IPS-15b (cell line): ENCODE measurements at regions not wholly inside any gene's neighbourhood (a gene's known extent, or its start where the extent isn't known, plus 50 kb on each side); places are given as distances from the start of the nearest gene placed in this dataset.

ENCODE experiments used
- H3K27me3 ChIP-seq: one replicate; pipeline ENCODE4 v1.6.1; 2013; ENCODE audit warnings: low read length; ENCODE audit not compliant: control insufficient read depth, insufficient read depth
- H3K36me3 ChIP-seq: one replicate; pipeline ENCODE4 v1.6.1; 2013; ENCODE audit warnings: low read length; ENCODE audit not compliant: control insufficient read depth, insufficient read depth
- H3K4me1 ChIP-seq: one replicate; pipeline ENCODE4 v1.6.1; 2013; ENCODE audit warnings: mild to moderate bottlenecking, low read length; ENCODE audit not compliant: control insufficient read depth, insufficient read depth
- H3K4me3 ChIP-seq: one replicate; pipeline ENCODE4 v1.5.1; 2013; ENCODE audit warnings: low read depth, low read length
- H3K9ac ChIP-seq: one replicate; pipeline ENCODE4 v1.6.1; 2013; ENCODE audit warnings: low read depth, mild to moderate bottlenecking, low read length
- H3K9me3 ChIP-seq: one replicate; pipeline ENCODE4 v1.6.1; 2013; ENCODE audit warnings: mild to moderate bottlenecking, low read length; ENCODE audit not compliant: control insufficient read depth, insufficient read depth

- peaks cover 19% of the 10 kb centered on the region for H3K4me1 ChIP-seq
- H3K27me3 ChIP-seq: peaks cover 4% of the 10 kb centered on the region
- no peak overlapping the region for H3K9ac ChIP-seq
- H3K36me3 ChIP-seq: no peaks in the 10 kb centered on the region
- H3K4me3 ChIP-seq: no peak overlapping the region
- no peaks in the 10 kb centered on the region for H3K9me3 ChIP-seq
These were observed 82.6 kb upstream of the CNTNAP4 start for GRCh38 chr16:76194616-76195015.

DNA sequence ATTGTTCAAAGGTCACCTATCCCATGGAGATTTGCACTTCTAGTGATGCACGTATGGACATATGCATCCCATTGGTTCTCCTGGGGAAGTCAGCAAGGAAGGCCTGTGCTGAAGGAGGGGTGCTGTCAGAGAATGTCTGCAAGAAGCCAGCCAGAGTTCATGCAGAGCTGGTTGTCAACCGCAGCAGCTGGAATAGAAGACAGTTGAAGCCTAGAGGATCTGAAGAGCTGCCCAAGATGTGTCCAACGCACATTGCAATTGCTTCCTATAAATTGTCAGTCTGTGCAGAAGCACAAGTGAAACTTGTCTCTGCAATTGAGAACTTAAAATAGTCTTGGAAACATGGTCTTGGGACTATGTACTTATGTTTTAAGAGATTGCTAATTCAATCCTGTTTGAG, 82.1 kb upstream of the CNTNAP4 start:
- no peaks in the 10 kb centered on the region for H3K9me3 ChIP-seq
- H3K27me3 ChIP-seq: peaks cover 4% of the 10 kb centered on the region
- peaks cover 21% of the 10 kb centered on the region for H3K4me1 ChIP-seq
- no peak overlapping the region for H3K4me3 ChIP-seq
- no peak overlapping the region for H3K9ac ChIP-seq
- H3K36me3 ChIP-seq: no peaks in the 10 kb centered on the region

DNA sequence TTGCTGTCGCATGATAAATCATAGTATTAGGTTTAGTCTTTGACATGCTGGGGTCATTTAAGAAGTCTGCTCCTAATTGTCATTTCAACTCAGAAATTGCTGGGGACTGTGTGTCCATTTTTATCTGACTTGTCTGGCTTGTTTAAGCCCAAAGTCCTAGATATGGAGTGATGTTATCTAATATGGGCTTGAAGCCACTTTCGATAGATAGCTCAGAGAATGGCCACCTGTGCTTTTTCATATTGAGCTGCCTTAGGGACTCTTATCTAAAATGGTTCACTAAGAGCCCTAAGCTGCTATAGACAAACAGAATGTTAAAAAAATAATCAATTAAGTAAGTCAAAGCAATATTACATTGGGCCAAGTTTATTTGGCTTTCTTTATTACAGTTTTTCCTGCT, 81.6 kb upstream of the CNTNAP4 start:
- peaks cover 4% of the 10 kb centered on the region for H3K27me3 ChIP-seq
- no peak overlapping the region for H3K9ac ChIP-seq
- no peaks in the 10 kb centered on the region for H3K36me3 ChIP-seq
- H3K9me3 ChIP-seq: no peaks in the 10 kb centered on the region
- H3K4me3 ChIP-seq: no peak overlapping the region
- peaks cover 21% of the 10 kb centered on the region for H3K4me1 ChIP-seq

- no peak overlapping the region for H3K4me3 ChIP-seq
- H3K9ac ChIP-seq: no peak overlapping the region
- H3K9me3 ChIP-seq: no peaks in the 10 kb centered on the region
- H3K36me3 ChIP-seq: no peaks in the 10 kb centered on the region
- H3K27me3 ChIP-seq: peaks cover 4% of the 10 kb centered on the region
- peaks cover 29% of the 10 kb centered on the region for H3K4me1 ChIP-seq
These were observed 79.3 kb upstream of the CNTNAP4 start for GRCh38 chr16:76197900-76198299.

DNA sequence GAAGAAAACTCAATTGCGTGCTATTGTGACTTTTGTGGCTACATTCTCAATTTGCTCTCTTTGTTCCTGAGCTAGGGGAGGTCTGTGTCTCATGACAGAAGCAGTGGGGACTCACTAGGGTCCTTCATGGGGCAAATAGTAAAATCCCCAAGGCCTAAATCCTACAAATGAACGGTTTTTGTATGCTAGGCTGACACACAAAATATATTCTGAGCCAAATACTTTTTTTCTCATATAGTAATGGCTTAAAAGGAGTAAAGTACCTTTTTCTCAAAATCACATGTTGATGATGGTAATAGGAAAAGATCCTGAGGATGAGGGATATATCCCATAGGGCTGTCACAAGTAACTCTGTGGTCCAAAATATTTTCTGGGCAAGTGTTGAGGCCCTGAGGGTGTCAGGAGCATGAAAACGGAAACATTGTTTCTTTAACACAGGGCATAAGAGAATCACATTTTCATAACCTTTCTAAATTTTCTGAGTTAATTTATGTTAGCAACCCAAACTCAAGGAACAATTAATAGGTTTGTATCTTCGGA, 77.5 kb upstream of the CNTNAP4 start:
- Histone ChIP-seq H3K4me1 (peaks cover 13% of the 10 kb centered on the region), H3K27me3 (peaks cover 4% of the 10 kb centered on the region)

GRCh38 chr16:76201385-76201784, 75.8 kb upstream of the CNTNAP4 start:
- no peaks in the 10 kb centered on the region for H3K9me3 ChIP-seq
- H3K9ac ChIP-seq: no peak overlapping the region
- H3K36me3 ChIP-seq: no peaks in the 10 kb centered on the region
- no peak overlapping the region for H3K4me3 ChIP-seq
- no peaks in the 10 kb centered on the region for H3K27me3 ChIP-seq
- H3K4me1 ChIP-seq: peaks cover 13% of the 10 kb centered on the region

More for the DNA sequence above, 77.5 kb upstream of the CNTNAP4 start:
- Histone ChIP-seq H3K9ac (no peak overlapping the region), H3K9me3 (no peaks in the 10 kb centered on the region), H3K36me3 (no peaks in the 10 kb centered on the region), H3K4me3 (no peak overlapping the region)

DNA sequence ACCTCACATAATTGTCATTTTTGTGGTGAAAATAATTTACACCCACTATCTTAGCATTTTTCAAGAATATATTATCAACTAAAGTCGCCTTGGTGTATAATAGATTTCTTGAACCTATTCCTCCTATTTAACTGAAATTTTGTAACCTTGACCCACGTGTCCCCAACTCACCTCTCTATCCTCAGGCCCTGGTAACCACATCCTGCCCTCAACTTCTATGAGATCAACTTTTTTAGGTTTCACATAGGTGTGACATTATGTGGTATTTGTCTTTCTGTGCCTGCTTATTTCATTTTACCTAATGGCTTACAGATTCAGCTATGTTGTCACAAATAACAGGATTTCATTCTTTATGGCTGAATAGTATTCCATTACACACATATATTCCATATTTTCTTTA, 73.0 kb upstream of the CNTNAP4 start:
- peaks cover 15% of the 10 kb centered on the region for H3K4me1 ChIP-seq
- H3K4me3 ChIP-seq: no peak overlapping the region
- H3K9me3 ChIP-seq: no peaks in the 10 kb centered on the region
- H3K27me3 ChIP-seq: no peaks in the 10 kb centered on the region
- H3K9ac ChIP-seq: no peak overlapping the region
- H3K36me3 ChIP-seq: no peaks in the 10 kb centered on the region

- Histone ChIP-seq H3K9ac (no peak overlapping the region), H3K36me3 (no peaks in the 10 kb centered on the region), H3K9me3 (no peaks in the 10 kb centered on the region), H3K4me1 (peaks cover 3% of the 10 kb centered on the region), H3K4me3 (no peak overlapping the region), H3K27me3 (peaks cover 4% of the 10 kb centered on the region)
These were observed 69.9 kb upstream of the CNTNAP4 start for GRCh38 chr16:76207270-76207669.

GRCh38 chr16:76210157-76210556, 67.0 kb upstream of the CNTNAP4 start:
- Histone ChIP-seq H3K9ac (no peak overlapping the region), H3K36me3 (no peaks in the 10 kb centered on the region), H3K27me3 (peaks cover 4% of the 10 kb centered on the region), H3K4me1 (peaks cover 2% of the 10 kb centered on the region), H3K9me3 (no peaks in the 10 kb centered on the region), H3K4me3 (no peak overlapping the region)

DNA sequence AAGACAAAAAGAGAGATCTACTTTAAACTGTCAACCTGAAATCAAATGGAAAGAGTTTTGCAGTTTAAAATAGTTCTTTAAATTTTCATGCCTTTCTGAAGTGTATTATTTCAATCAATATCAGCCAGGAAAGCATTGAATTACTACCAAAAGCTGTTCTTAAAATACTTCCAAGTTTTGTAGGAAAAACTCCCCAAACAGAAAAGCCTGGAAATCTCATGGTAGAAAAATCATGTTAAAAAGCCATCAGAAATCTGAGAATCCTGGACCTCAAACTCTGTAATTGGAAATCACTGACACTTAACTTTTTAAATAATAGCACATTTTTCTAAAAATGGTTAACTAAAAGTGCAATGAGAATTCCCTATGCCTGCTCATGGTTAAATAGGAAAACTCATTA, 63.3 kb upstream of the CNTNAP4 start:
- no peaks in the 10 kb centered on the region for H3K9me3 ChIP-seq
- no peaks in the 10 kb centered on the region for H3K4me1 ChIP-seq
- peaks cover 14% of the 10 kb centered on the region for H3K27me3 ChIP-seq
- no peak overlapping the region for H3K4me3 ChIP-seq
- H3K9ac ChIP-seq: no peak overlapping the region
- no peaks in the 10 kb centered on the region for H3K36me3 ChIP-seq

- no peaks in the 10 kb centered on the region for H3K9me3 ChIP-seq
- no peak overlapping the region for H3K4me3 ChIP-seq
- no peaks in the 10 kb centered on the region for H3K36me3 ChIP-seq
- H3K9ac ChIP-seq: no peak overlapping the region
- H3K4me1 ChIP-seq: no peaks in the 10 kb centered on the region
- peaks cover 20% of the 10 kb centered on the region for H3K27me3 ChIP-seq
These were observed 62.3 kb upstream of the CNTNAP4 start for GRCh38 chr16:76214856-76215255.

DNA sequence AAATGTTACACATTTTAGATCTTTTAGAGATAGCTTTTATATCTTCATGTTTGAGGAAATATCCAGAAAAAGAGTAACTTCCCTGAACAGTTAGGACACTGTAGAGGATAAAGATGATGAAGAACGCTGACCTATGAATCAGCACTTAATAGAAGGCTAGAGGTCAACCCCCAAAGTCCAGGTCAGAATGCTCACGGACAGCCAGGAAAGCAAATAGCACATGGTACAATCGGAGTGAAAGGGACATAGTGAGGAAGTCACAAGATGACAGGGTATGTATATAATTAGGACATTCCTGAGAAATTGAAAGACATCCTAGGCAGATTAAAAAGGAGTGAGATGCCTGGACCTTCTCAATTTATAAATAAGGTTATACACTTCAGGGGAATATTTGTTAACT, 55.1 kb upstream of the CNTNAP4 start:
- no peaks in the 10 kb centered on the region for H3K36me3 ChIP-seq
- H3K9me3 ChIP-seq: no peaks in the 10 kb centered on the region
- peaks cover 79% of the 10 kb centered on the region for H3K27me3 ChIP-seq
- no peak overlapping the region for H3K9ac ChIP-seq
- H3K4me3 ChIP-seq: no peak overlapping the region
- H3K4me1 ChIP-seq: peaks cover 11% of the 10 kb centered on the region
